Lung (tissue), 11 donors: ENCODE measurements at regions not wholly inside any gene's neighbourhood (a gene's known extent, or its start where the extent isn't known, plus 50 kb on each side); places are given as distances from the start of the nearest gene placed in this dataset.

Source experiments
- ATAC-seq: fragments of 200-7000 bp; cut with Tn5 transposase; one replicate; pipeline ENCODE4 v1.9.1; 2020; ENCODE audit warnings: moderate number of reproducible peaks; ENCODE audit not compliant: insufficient read depth, low FRiP score
- DNase-seq, 3 donors: peaks; one replicate each; pipeline ENCODE4 v3.0.0-alpha.2; 2013 to 2017
- H3K27ac ChIP-seq, 2 donors: one replicate each; pipeline ENCODE4 v1.5.1; 2013; ENCODE audit warnings: mild to moderate bottlenecking in 2 of 2, moderate library complexity in 2 of 2, control low read depth in 1 of 2, inconsistent platforms in 1 of 2, low read depth in 1 of 2, low read length in 1 of 2
- H3K27me3 ChIP-seq, 3 donors: one replicate each; pipeline ENCODE4 v1.5.1; 2013; ENCODE audit warnings: low read length in 2 of 3; ENCODE audit not compliant: control insufficient read depth in 3 of 3, insufficient read depth in 3 of 3
- H3K36me3 ChIP-seq, 4 donors: one replicate each; pipeline ENCODE4 v1.5.1; 2013; ENCODE audit warnings: low read length in 4 of 4, mild to moderate bottlenecking in 1 of 4, moderate library complexity in 1 of 4; ENCODE audit not compliant: control insufficient read depth in 4 of 4, insufficient read depth in 4 of 4
- H3K4me1 ChIP-seq, 5 donors: one replicate each; pipeline ENCODE4 v1.5.1; 2013; ENCODE audit warnings: low read length in 5 of 5, mild to moderate bottlenecking in 2 of 5, moderate library complexity in 1 of 5; ENCODE audit not compliant: control insufficient read depth in 5 of 5, insufficient read depth in 5 of 5
- H3K4me3 ChIP-seq: one replicate; pipeline ENCODE4 v1.5.1; 2013; ENCODE audit warnings: mild to moderate bottlenecking, control low read depth, moderate library complexity
- H3K9ac ChIP-seq, 2 donors: one replicate each; pipeline ENCODE4 v1.5.1; 2013; ENCODE audit warnings: low read length in 2 of 2, control low read depth in 1 of 2; ENCODE audit not compliant: insufficient read depth in 1 of 2
- H3K9me3 ChIP-seq, 4 donors: one replicate each; pipeline ENCODE4 v1.5.1; 2013; ENCODE audit warnings: low read length in 3 of 4, mild to moderate bottlenecking in 1 of 4, moderate library complexity in 1 of 4; ENCODE audit not compliant: control insufficient read depth in 4 of 4, insufficient read depth in 3 of 4
- WGBS, 2 donors: extraction: QIAGEN DNeasy Blood & Tissue Kit; methylation state at CpG; one replicate each; pipeline ENCODE4 v1.1.7; 2013; 5-methylcytosine and 5-hydroxymethylcytosine counted together
- TF ChIP-seq, protein P1 (sequence below): IDR thresholded peaks from 2 replicates; pipeline ENCODE4 v1.5.1; 2012; ENCODE audit warnings: mild to moderate bottlenecking; ENCODE audit errors: control extremely low read depth, extremely low read depth
- donor health status: control.
- donor health status: control.
- donor health status: Bipolar disorder and iron deficiency.
- donor health status: healthy.
- donor health status: DM: yes; HTN: yes; CAD: no.

DNA sequence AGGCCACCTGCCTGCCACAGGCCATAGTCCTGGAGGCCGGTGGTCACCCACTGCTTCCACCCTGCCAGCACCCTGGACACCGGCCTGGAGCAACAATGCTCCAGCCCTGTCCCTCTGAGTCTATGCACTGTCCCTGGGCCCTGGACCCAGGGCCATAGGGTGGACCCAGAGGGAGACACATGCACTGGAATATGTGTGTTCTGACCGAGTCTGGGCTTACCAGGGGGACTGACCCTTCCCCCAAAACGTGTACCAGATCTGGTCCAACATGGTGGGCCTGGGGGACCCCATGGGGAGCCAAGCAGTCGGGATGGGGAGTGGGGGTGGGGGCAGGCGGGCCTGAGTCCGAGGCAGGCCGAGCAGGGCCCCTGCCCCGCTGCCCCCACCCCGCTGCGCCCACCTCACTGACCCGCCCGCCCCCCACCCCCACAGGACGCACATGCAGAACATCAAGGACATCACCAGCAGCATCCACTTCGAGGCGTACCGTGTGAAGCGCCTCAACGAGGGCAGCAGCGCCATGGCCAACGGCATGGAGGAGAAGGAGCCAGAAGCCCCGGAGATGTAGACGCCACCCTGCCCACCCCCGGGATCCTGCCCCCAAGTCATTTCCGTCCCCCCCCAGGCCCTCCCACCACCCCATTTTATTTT, 357.4 kb downstream of the SEC14L1 start:
- H3K36me3 ChIP-seq = peaks cover 0 to 47% (median 30%) of the 10 kb centered on the region in 4 donors
- H3K27ac ChIP-seq = no peak overlapping the region
- no peak overlapping the region for H3K9ac ChIP-seq
- H3K4me1 ChIP-seq = peaks cover 0 to 9% (median 4%) of the 10 kb centered on the region in 5 donors
- TF ChIP-seq, protein P1, sequence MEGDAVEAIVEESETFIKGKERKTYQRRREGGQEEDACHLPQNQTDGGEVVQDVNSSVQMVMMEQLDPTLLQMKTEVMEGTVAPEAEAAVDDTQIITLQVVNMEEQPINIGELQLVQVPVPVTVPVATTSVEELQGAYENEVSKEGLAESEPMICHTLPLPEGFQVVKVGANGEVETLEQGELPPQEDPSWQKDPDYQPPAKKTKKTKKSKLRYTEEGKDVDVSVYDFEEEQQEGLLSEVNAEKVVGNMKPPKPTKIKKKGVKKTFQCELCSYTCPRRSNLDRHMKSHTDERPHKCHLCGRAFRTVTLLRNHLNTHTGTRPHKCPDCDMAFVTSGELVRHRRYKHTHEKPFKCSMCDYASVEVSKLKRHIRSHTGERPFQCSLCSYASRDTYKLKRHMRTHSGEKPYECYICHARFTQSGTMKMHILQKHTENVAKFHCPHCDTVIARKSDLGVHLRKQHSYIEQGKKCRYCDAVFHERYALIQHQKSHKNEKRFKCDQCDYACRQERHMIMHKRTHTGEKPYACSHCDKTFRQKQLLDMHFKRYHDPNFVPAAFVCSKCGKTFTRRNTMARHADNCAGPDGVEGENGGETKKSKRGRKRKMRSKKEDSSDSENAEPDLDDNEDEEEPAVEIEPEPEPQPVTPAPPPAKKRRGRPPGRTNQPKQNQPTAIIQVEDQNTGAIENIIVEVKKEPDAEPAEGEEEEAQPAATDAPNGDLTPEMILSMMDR = no peak
- H3K27me3 ChIP-seq = no peaks in the 10 kb centered on the region
- ATAC-seq = no peak
- DNase-seq = no peak
- WGBS, 2 donors = 92% methylated on average over 21 to 25 of the region's 25 CpGs
- no peak overlapping the region for H3K4me3 ChIP-seq
- no peaks in the 10 kb centered on the region for H3K9me3 ChIP-seq

DNA sequence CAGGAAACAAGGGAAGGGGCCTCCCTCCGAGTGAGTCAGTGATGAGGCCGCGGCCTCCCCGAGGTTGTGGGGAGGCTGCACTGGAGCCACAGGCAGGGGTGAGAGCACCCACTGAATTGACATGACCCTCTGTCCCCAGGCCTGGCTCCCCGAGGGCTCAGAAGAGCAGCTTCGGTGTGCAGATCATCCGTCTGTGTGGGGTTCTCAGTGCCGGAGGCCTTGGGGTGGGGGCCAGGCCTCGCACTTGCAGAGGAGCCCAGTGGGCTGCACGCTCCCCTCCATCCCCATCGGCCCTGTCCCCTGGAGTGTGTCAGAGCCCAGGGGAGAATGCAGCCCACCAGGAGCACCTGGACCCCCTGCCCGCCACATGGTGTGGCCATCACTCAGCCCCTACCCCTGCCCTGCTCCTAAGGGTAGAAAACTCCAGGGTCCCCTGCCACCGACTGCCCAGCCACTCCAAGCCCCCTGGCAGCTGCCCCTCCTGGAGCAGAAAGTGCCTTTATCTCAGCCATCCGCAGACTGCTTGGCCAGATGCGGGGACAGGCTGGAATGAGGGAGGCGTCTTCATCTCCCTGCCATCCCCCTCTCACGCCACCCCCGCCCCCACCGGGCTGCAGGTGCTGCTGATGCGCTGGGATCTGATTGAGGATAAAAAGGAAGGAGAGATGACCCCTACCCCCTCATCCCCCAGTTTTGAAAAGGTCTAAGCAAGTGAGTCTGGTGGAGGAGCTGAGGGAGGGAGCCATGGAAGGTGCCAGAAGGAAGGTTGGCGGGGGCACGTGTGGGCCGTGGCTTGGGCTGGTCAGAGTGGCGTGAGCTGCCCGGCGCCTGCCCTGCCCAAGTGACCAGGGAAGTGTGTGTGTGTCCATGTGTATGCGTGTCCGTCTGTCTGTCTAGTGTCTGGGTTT, 358.3 kb downstream of the SEC14L1 start:
- Histone ChIP-seq H3K36me3 (peaks cover 0 to 41% (median 26%) of the 10 kb centered on the region in 4 donors), H3K4me1 (peaks cover 0 to 8% (median 4%) of the 10 kb centered on the region in 5 donors), H3K27me3 (no peaks in the 10 kb centered on the region), H3K27ac (no peak overlapping the region), H3K4me3 (no peak overlapping the region), H3K9ac (no peak overlapping the region), H3K9me3 (no peaks in the 10 kb centered on the region)
- 95 to 96% methylated on average over 28 of the region's 28 CpGs for WGBS, 2 donors
- DNase-seq (peak in 1 of 3 donors; percentile 11), ATAC-seq (no peak)
- TF ChIP-seq, protein P1 = no peak

DNA sequence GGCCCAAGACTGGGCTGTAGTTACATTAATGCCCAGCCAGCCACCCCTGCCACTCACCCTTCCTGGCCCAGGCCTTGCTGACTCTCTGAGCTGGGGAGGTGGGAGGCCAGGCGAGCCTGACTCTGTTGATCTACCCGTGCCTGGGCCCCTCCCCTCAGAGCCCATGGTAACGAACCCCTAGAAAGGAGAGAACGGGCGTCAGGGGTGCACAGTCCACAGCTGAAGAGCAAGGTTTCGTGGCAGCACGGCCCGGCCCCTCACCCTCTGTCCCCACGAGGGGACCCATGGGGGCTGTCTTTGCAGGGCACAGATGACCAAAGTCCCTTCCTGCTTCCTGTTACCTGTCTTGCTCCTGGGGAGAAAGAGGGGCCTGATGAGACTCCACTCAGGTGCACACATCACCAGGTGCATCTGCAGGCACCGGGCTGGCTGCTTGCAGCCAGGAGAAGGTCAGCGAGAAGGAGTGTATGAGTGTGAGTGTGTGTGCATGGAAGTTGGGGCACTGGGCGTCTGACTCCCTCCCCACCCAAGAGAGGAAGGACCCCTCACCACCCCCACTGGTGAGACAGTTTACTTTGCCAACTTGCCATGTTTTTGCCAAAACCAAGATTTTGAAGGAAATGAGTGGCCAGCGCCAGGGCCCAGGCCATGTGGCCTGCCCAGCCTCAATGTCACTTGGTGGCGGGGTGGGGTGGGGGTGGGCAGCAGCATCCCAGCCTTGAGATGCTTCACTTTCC, 359.1 kb downstream of the SEC14L1 start:
- TF ChIP-seq, protein P1 = no peak
- 93 to 94% methylated on average over 14 of the region's 14 CpGs for WGBS, 2 donors
- Histone ChIP-seq H3K4me1 (peaks cover 0 to under 1% (median 0%) of the 10 kb centered on the region in 5 donors), H3K27ac (no peak overlapping the region), H3K27me3 (no peaks in the 10 kb centered on the region), H3K9me3 (no peaks in the 10 kb centered on the region), H3K4me3 (no peak overlapping the region), H3K9ac (no peak overlapping the region), H3K36me3 (peaks cover 0 to 35% (median 23%) of the 10 kb centered on the region in 4 donors)
- ATAC-seq (no peak), DNase-seq (peak in 1 of 3 donors; percentile 12)
